Caco-2 (cell line): ENCODE measurements at regions not wholly inside any gene's neighbourhood (a gene's known extent, or its start where the extent isn't known, plus 50 kb on each side); places are given as distances from the start of the nearest gene placed in this dataset.

Experiments
- BruUV-seq: library from RNA; stranded (reverse); fragments of 400-500 nt; replicated peaks from 2 replicates; lab custom pipeline; 2021; lab: Mats Ljungman, UMichigan
- CTCF ChIA-PET: fragments of 300-600 bp; sonication (Branson Sonifier 250); formaldehyde crosslinking; loops from one replicate; lab custom pipeline; 2022; ENCODE audit warnings: antibody characterized with exemption; lab: Charles Lee
- POLR2A ChIA-PET: fragments of 300-600 bp; sonication (Branson Sonifier 250); formaldehyde crosslinking; loops from one replicate; lab custom pipeline; 2022; ENCODE audit warnings: antibody characterized with exemption; lab: Charles Lee
- DNase-seq, 2 experiments: peaks; one replicate each; pipeline versions ENCODE4 v3.0.0 to v3.0.0-alpha.2; 2020 to 2022
- H3K27me3 ChIP-seq: replicated peaks from 2 replicates; pipeline ENCODE4 v1.6.0; 2011; ENCODE audit warnings: low read length; ENCODE audit not compliant: control insufficient read depth, insufficient read depth
- H3K36me3 ChIP-seq: 2 replicates; pipeline ENCODE4 v1.5.1; 2011; ENCODE audit warnings: low read length; ENCODE audit not compliant: control insufficient read depth, insufficient read depth
- H3K4me1 ChIP-seq: fragments of 250-450 bp; sonication (Bioruptor Pico); 2 replicates; pipeline ENCODE4 v1.5.1; 2020; ENCODE audit warnings: mild to moderate bottlenecking
- H3K4me3 ChIP-seq: 2 replicates; pipeline ENCODE4 v1.5.1; 2011; ENCODE audit warnings: low read depth, mild to moderate bottlenecking, control low read depth, low read length
- H3K9me3 ChIP-seq: fragments of 250-450 bp; sonication (Bioruptor Pico); 2 replicates; pipeline ENCODE4 v1.5.1; 2020; ENCODE audit warnings: mild to moderate bottlenecking, moderate library complexity
- H3K27ac Mint-ChIP-seq: one replicate; pipeline ENCODE4 v1.8.0; 2022; ENCODE audit warnings: mixed read lengths; ENCODE audit not compliant: unreplicated experiment
- H3K27me3 Mint-ChIP-seq: one replicate; pipeline ENCODE4 v1.8.0; 2022; ENCODE audit warnings: mixed read lengths; ENCODE audit not compliant: insufficient read depth, unreplicated experiment
- H3K36me3 Mint-ChIP-seq: one replicate; pipeline ENCODE4 v1.8.0; 2022; ENCODE audit warnings: mild to moderate bottlenecking, mixed read lengths; ENCODE audit not compliant: insufficient read depth, unreplicated experiment
- H3K4me1 Mint-ChIP-seq: one replicate; pipeline ENCODE4 v1.8.0; 2022; ENCODE audit warnings: low read depth, mixed read lengths; ENCODE audit not compliant: unreplicated experiment
- H3K4me3 Mint-ChIP-seq: one replicate; pipeline ENCODE4 v1.8.0; 2022; ENCODE audit warnings: mild to moderate bottlenecking, moderate library complexity, mixed read lengths; ENCODE audit not compliant: unreplicated experiment
- H3K9me3 Mint-ChIP-seq: one replicate; pipeline ENCODE4 v1.8.0; 2022; ENCODE audit warnings: mixed read lengths; ENCODE audit not compliant: unreplicated experiment
- CTCF ChIP-seq, 2 experiments: fragments of 200-600 bp in 1 of 2; IDR thresholded peaks; 1 replicate in 1 of 2; 2 replicates in 1 of 2; pipeline versions ENCODE4 v1.5.1 to v1.8.0; 2011 to 2022; ENCODE audit warnings: antibody characterized with exemption in 1 of 2, control low read depth in 1 of 2, inconsistent platforms in 1 of 2, low read depth in 1 of 2, low read length in 1 of 2, mild to moderate bottlenecking in 1 of 2, moderate library complexity in 1 of 2; ENCODE audit not compliant: insufficient read depth in 1 of 2, severe bottlenecking in 1 of 2, unreplicated experiment in 1 of 2
- intact Hi-C: fragments of 100-400 bp; cut with micrococcal nuclease; formaldehyde crosslinking; loops from one replicate; pipeline ENCODE4 v1.10.0; 2022; ENCODE audit not compliant: unreplicated experiment

- no TSS peak for BruUV-seq
- no peak for TF ChIP-seq CTCF (IDR thresholded peaks at IDR 0.05; ENCODE audit: insufficient read depth in 1 of 2, low read depth in 1 of 2, low read length in 1 of 2, severe bottlenecking in 1 of 2, unreplicated experiment in 1 of 2)
- no peak overlapping the region for H3K4me3 Mint-ChIP-seq
- H3K9me3 Mint-ChIP-seq = peaks cover 9% of the 10 kb centered on the region
- Histone ChIP-seq H3K27me3 (no peaks in the 10 kb centered on the region), H3K9me3 (no peaks in the 10 kb centered on the region), H3K36me3 (no peaks in the 10 kb centered on the region), H3K4me3 (no peak overlapping the region), H3K4me1 (no peaks in the 10 kb centered on the region)
- no peak for DNase-seq
- ChIA-PET CTCF (no interaction called here), POLR2A (no interaction called here)
- H3K36me3 Mint-ChIP-seq = no peaks in the 10 kb centered on the region
- intact Hi-C loops = no loop called here
- no peaks in the 10 kb centered on the region for H3K4me1 Mint-ChIP-seq
- no peaks in the 10 kb centered on the region for H3K27me3 Mint-ChIP-seq
- H3K27ac Mint-ChIP-seq = no peak overlapping the region
Observed at GRCh38 chr1:82455342-82455741, 654.6 kb downstream of the ADGRL2 start.

- H3K9me3 Mint-ChIP-seq = peaks cover 9% of the 10 kb centered on the region
- Histone ChIP-seq H3K9me3 (no peaks in the 10 kb centered on the region), H3K27me3 (no peaks in the 10 kb centered on the region), H3K36me3 (no peaks in the 10 kb centered on the region), H3K4me3 (no peak overlapping the region), H3K4me1 (no peaks in the 10 kb centered on the region)
- BruUV-seq = no TSS peak
- ChIA-PET POLR2A (no interaction called here), CTCF (no interaction called here)
- no peak overlapping the region for H3K27ac Mint-ChIP-seq
- DNase-seq = no peak
- intact Hi-C loops = no loop called here
- TF ChIP-seq CTCF (IDR thresholded peaks at IDR 0.05; ENCODE audit: insufficient read depth in 1 of 2, low read depth in 1 of 2, low read length in 1 of 2, severe bottlenecking in 1 of 2, unreplicated experiment in 1 of 2) = no peak
- no peaks in the 10 kb centered on the region for H3K4me1 Mint-ChIP-seq
- H3K36me3 Mint-ChIP-seq = no peaks in the 10 kb centered on the region
- no peaks in the 10 kb centered on the region for H3K27me3 Mint-ChIP-seq
- H3K4me3 Mint-ChIP-seq = no peak overlapping the region
Observed at GRCh38 chr1:82454431-82454830, 653.7 kb downstream of the ADGRL2 start.

GRCh38 chr1:82453511-82454185, 652.9 kb downstream of the ADGRL2 start:
- Mint-ChIP-seq H3K4me3 (no peak overlapping the region), H3K4me1 (no peaks in the 10 kb centered on the region), H3K36me3 (no peaks in the 10 kb centered on the region), H3K9me3 (peaks cover 9% of the 10 kb centered on the region), H3K27me3 (no peaks in the 10 kb centered on the region), H3K27ac (no peak overlapping the region)
- POLR2A ChIA-PET = no interaction called here
- TF ChIP-seq CTCF (IDR thresholded peaks at IDR 0.05; ENCODE audit: insufficient read depth in 1 of 2, low read depth in 1 of 2, low read length in 1 of 2, severe bottlenecking in 1 of 2, unreplicated experiment in 1 of 2) = no peak
- no peaks in the 10 kb centered on the region for H3K9me3 ChIP-seq
- no peaks in the 10 kb centered on the region for H3K27me3 ChIP-seq
- intact Hi-C loops = no loop called here
- H3K4me1 ChIP-seq = no peaks in the 10 kb centered on the region
- CTCF ChIA-PET = no interaction called here
- no peak overlapping the region for H3K4me3 ChIP-seq
- no peak for DNase-seq
- H3K36me3 ChIP-seq = no peaks in the 10 kb centered on the region
- no TSS peak for BruUV-seq
